GM19395 (cell line): ENCODE measurements at regions not wholly inside any gene's neighbourhood (a gene's known extent, or its start where the extent isn't known, plus 50 kb on each side); places are given as distances from the start of the nearest gene placed in this dataset.

Experiments
- ATAC-seq: cut with Tn5 transposase; IDR thresholded peaks from one replicate; pipeline ENCODE4 v1.9.1; 2021; ENCODE audit warnings: mild to moderate bottlenecking, moderate library complexity; ENCODE audit not compliant: unreplicated experiment

DNA sequence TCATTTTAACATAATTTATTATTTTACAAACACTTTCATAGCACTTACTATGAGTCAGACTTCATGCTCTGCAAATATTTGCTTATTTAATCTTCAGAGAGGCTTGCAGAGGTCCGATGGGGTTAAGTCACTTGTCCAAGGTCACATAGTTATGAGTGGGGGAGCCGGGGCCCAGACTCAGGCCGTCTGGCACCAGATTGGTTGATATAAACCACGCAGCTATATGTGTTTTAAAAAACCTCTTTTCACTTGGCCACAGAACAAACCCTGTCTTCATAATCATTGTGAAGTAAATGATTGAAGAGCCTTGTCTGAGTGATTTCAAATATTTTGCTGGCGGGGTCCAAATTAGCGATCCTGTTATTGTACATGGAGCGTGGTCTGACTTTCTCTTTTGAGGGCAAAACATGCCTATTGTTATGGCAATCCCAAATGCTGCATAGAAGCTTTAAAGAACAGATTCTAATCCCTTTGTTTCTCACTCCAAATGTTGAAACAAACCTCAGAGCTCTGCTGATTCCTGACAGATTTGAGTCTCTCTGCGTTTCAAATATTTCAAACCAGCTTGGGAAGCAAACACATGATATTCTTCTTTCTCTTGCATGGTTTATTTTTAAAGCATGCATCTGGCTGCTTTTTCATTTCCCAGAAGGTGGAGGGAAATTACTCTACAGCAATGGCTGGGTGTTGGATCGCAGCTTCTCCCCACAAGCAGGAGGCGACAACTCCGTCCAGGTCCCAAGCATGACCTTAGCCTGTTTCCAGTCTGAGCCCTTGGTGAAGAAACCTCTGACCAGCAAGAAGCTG is 142.4 kb downstream of the DDX1 start:
- ATAC-seq = no peak

DNA sequence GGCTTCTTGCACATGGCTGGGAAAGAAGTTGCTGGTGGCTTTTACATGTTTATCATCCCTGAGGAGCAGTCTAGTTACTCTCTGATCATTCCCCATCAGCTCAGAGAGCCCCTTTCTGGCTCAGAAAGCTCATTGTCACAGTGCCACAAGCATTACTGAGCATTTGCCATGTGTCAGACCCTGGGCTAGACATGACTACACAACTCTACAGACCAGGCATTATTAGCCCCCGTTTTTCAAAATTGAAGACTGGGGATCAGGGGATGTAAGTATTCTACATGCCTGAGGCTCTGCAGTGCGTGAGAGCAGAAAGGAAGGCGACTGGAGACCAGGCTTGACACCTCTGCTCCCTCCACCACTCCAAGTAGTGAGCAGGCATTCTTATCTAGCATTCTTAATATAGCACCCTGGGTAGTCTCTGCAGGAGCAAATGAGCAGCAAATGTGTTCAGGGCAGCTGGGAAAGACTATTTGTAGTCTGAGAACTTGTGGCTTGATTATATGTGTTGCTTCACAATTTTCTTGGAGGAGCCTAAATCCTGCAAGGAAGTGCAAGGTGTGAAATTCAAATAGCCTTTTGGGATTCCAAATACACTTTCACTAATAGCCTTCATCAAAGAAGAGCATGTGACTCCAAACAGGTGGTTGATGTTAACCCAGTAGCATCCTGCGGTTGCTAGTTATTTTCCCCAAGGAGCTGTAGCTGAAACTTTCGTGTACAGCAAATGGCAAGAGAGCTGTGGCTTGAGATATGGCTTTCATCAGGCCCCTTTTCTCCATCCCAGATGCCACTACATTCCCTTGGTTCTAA is 143.2 kb downstream of the DDX1 start:
- no peak for ATAC-seq

- ATAC-seq = no peak
Observed at GRCh38 chr2:15735484-15736326, 144.0 kb downstream of the DDX1 start.

GRCh38 chr2:15736396-15737180 is 144.9 kb downstream of the DDX1 start:
- ATAC-seq = no peak

DNA sequence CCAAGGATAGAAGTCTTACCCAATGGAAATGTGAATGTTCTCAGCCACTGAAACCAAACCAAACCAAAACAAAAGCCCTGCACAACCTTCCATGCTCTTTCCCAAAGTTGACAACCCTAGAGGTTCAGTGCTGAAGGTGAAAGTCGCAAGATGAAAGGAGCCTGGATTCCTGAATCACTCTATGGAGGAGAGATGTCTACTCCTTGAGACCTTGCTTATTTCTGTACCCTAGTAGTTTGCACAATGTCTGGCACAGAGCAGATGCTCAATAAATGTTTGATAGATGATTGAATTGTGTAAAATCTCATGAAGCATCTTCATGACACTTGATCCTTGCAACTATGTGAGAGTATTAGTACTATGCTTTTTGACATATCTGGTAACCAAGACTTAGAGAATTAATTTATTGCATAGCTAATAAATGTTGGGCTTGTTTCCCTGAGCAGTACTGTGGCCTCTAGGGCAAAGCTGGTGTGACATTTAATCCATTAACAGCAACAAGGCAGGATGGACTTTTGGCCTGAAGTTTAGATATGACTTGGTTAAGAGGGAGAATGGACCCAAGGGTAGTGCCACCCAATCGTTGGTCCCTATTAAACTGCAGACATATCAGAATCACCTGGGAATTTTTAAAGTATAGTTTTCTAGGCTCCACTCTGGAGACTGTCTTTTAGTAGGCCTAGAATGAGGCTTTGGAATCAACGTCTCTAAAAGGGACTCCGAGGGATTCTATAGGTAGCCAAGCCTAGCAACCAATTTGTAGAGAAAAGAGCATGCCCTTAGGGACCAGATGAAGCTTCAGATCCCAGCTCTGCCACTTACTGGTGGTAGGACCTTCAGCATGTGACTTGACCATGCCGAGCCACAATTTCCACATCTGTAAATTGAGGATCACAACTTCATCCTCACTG is 145.9 kb downstream of the DDX1 start:
- no peak for ATAC-seq

DNA sequence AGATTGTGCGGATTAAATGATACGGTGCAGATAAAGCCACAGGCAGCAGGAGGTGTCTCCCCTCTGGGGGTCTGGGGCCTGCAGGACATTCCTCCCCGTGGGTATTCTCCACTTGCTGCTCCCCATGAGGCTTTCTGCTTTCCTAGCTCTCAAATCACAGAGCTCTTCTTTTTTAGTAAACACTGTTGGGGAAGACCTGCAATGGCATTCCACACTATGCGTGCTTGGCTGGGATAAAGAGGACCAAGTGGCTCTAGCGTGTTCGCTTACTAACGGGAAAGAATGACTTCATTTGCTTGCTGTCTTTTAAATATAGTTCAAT is 146.5 kb downstream of the DDX1 start:
- no peak for ATAC-seq

DNA sequence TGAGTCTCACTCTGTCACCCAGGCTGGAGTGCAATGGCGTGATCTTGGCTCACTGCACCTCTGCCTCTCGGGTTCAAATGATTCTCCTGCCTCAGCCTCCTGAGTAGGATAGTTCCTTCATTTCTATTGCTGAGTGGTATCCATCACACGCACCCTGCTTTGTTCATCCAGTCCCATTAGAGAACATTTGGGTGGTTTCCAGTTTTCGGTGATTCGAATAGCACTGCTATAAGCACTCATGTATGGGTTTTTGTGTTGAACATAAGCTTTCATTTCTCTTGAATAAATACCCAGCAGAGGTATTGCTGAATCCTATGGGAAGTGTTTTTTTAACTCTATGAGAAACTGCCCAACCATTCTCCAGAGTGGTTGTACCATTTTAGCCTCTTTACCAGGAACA is 147.3 kb downstream of the DDX1 start:
- ATAC-seq = no peak

DNA sequence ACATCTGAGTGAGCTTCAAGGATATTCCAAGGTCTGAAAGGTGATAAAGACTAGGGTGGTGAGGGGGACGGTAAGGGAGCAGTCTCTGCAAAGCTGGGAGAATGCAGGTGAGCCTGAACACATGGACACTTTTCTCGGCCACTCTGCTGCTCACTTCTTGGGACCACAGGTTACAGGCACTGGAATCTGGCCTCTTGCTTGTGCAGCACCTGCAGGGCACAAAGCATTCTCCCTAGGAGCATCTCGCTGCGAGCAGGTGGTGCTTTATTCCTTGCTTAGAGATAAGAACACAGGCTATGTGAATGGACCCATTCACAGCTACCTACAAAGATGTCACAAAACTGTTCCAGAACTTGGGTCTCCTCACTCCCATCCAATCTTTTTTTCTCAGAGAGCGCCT is 153.2 kb downstream of the DDX1 start:
- no peak for ATAC-seq

DNA sequence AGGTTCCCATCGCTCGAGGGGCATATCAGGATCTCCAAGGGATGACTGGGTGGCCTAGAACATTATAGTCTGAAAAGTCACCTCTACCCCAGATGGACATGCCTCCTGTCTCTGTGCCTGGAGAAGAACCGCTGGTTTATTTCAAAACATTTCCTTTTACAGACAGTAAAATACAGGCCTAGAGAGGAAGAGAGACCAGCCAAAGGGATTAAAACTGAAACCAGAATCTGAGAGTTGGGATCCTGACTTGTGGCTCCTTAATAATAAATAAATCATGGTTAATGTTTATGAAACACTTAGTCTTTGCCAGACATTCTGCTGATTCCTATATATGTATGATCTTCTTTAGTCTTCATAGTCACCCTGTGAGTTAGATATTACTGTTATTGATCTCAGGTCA is 153.7 kb downstream of the DDX1 start:
- no peak for ATAC-seq

- no peak for ATAC-seq
Observed at GRCh38 chr2:15745907-15746702, 154.4 kb downstream of the DDX1 start.

DNA sequence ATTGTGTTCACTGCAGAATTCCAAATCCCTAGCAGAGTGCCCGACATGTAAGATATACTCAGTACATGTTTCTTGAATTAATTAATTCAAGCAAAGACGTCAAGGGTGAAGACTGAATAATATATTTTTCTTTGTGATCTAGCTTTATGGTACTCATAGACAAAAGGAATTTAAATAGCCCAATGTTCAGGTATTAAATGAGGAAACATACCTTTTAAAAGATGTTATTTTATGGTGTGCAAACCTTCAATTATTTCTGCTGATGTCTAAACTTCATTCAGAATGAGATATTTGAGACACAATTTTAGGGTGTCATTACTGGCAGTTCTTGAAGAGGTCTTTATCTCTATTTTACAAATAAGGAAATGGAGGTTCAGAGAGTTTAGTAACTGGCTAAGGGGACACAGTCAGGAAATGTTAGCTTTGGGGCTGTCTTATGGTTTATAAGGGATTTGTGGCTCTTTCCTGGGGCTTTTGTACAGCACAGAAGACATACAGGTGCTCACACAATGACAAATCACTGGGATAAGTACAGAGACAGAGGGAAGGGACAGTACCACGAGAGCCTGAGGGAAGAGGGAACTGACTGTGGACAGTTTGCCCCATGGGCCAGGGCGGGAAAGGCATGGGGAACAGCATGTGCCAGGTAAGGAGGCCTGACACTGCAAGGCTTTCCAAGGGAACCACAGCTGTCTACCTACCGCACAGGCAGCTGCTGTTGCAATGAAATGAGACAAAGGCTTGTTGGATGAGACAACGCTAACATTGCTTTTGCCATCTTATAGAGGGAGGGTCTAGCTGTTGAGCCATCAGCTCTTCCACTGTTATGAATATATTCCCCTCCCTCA is 155.3 kb downstream of the DDX1 start:
- no peak for ATAC-seq

GRCh38 chr2:15747603-15748471 is 156.2 kb downstream of the DDX1 start:
- no peak for ATAC-seq

DNA sequence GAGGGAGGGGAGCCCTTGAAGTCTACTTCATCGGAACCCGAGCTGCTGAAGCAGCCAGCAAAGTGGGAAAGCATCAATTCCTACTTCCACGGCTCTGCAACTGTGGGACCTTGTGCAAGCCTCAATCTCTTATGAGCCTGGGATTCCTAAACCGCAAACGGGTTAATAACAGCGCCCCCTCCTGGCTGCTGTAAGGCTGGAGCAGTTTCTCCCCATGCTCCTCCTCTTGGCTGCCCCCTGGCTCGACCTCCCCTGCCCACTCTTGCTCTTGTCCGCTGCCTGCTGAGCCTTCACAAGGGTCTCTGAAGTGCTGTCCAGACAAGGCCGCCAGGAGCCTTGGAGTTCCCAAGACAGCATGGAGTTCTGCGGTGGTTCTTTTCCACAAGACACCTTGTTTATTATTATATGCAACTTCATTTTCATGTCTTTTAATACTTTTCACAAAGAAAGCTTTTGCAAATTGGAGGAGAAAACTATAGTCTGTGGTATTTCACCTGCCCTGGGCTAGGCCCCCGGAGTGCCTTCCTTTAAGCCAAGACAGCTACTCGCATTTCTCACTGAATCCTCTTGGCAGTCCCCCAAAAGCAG is 157.2 kb downstream of the DDX1 start:
- no peak for ATAC-seq

- no peak for ATAC-seq
Observed at GRCh38 chr2:15749460-15750432, 158.1 kb downstream of the DDX1 start.

- ATAC-seq = no peak
Observed at GRCh38 chr2:15750433-15750814, 158.8 kb downstream of the DDX1 start.
